GM18517 (cell line): ENCODE measurements at regions not wholly inside any gene's neighbourhood (a gene's known extent, or its start where the extent isn't known, plus 50 kb on each side); places are given as distances from the start of the nearest gene placed in this dataset.
"Not testable (repeated sequence)": the region's sequence is repeated elsewhere in the genome, so short reads cannot be mapped to it uniquely, and the experiment has no call there.

ENCODE experiments used
- ATAC-seq: cut with Tn5 transposase; IDR thresholded peaks from one replicate; pipeline ENCODE4 v1.9.1; 2021; ENCODE audit warnings: mild to moderate bottlenecking, moderate library complexity; ENCODE audit not compliant: unreplicated experiment

DNA sequence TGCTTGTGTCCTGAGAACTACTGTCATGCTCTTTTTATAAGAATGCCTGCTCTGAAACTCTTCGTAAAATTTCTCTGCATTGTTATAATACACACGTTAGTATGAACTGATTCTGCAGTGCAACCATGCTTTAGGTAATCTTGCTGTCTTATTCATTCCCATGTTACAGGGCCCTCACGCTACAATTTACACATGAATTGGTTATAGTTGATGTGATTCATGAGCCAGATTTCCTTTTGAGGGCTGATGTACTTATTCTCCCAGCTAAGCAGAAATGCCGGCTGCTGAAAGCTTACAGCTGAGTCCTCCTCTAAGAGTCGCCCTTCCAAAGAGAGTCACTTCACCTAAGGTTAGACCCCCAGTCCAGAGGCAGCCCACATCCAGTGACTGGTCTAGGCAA, 233.5 kb upstream of the PCSK5 start:
- no peak for ATAC-seq

DNA sequence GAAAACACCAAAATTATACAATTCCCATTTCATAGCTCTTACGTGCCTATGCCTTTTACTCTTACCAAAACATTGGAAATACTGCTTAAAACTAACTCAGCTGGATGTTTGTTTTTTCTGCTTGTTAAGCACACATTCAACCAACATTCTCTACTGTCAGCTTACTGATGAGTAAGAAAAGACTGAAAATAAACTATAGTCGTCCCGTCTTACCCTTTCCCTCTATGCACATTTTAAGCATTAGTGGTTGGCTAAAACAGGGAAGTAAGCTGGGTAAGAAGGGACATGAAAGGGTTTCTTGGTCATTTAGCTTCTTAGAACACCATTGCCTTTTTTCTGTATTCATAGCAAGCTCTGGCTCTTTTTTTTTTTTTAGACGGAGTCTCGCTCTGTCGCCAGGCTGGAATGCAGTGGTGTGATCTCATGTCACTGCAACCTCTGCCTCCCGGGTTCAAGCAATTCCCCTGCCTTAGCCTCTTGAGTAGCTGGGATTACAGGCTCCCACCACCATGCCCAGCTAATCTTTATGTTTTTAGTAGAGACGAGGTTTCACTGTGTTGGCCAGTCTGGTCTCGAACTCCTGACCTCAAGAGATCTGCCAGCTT, 232.1 kb upstream of the PCSK5 start:
- no peak for ATAC-seq

DNA sequence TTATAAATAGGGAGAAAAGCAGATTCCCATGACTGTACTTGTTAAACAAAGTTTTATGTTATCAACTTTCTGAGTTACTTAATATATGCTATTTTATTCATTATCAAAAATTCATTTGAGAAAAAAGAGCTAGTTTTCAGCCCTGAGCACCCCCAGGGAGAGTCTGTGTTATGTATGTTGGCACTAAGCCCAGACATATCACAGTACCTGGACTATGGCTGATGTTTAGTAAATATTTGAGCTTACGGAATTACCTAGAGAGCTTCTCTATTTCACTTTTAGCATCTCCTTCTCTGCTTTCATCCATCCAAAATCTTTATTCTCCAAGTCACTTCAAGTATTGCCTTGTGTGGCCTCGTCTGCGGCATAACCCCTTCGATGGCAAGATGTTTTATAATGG, 225.9 kb upstream of the PCSK5 start:
- ATAC-seq = no peak

DNA sequence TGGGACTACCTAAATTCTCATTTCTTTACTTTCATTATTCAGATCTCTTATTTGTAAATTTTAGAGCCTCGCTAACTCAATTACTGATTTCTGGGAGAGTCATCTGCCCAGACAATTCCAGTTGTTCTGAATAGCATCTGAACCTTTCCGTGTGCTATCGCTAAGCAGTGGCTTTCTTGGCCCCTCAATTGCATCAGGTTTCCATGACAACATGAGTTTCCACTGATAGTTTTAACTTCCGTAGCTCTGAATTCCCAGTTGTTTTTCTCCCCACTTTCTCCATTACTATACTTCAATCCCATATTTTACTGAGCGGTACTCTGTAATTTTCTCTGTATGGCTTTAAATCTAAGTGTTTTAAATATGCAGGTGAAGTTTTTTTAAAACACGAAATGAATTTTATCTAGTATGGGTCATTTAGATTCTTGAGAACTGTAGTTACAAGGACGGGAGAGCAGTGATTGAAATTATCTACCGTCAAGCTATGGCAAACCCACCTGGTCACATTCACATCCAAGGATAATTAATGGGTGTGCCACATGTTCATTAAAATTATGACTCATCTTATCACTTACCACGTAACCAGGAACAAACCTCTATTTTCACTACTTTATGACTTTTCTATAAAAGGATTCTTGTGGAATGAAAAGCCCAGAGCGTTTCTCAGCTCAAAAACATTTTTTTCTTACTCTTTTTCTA, 223.5 kb upstream of the PCSK5 start:
- ATAC-seq = no peak

DNA sequence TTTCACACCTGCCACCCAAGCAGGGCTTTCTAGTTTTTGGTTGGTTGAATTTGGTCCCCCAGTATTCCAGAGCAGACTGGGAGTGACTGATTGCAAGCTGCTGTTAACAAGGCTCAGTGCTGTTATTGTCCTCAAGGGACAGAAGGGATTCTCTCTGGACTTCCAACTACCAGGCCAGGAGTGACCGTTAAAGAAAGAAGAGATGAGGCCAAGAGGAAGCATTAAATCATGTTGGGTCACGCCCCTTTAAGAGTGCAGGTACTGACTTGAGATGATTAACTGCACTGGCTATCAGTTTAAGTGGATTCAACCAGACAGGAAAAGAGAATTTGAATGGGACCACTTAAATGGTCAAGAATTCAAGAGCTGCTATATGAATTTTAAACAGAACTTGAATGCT, 220.8 kb upstream of the PCSK5 start:
- no peak for ATAC-seq

DNA sequence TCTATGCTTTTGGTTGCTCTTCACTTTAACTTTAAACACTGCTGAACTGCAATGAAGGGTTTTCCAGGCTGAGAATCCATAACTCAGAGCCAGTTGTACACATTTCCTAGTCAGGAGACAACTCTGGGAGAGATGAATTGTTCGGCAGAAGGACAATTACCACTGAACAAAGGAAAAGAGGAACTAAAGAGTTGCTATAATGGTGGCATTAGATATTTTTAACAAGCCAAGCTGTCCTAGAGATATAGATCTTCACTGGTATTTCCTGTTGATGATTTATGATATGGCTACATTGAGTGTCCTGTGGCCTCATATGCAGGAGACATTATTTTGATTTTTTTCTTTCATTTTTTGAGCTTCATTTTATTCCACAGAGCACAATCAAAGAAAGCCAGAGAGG, 219.1 kb upstream of the PCSK5 start:
- no peak for ATAC-seq

DNA sequence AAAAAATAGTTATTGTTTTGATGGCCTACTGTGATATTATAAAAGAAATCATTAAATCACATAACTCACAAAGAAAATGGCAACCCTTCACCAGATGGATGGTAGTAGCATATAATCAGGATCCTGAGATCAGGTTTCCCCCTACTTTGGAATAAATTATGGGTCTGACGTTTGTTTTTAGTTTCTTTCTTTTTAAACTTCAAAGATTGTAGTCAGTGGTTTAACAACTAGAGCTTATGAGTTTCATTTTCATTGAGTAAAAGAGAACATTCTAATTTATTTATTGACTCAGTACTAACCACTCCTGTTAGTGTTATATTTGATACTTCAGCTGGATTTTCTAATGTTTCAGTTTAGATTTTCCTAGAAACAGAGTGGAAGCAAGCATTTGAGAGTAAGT, 218.0 kb upstream of the PCSK5 start:
- ATAC-seq = no peak

DNA sequence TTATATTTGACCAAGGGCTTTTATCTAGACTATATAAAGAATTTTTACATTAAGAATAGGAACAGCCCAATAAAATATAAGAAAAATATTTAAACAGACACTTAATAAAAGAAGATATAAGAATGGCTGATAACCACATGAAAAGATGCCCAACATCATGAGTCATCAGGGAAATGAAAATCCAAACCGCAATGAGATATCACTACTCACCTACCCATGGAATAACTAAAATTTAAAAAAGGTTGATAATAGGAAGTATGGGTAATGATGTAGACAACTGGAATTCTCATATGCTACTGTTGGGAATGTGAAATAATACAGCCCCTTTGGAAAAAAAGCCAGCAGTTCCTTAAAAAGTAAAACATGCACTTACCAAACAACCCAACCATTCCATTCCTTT, 206.9 kb upstream of the PCSK5 start:
- ATAC-seq = no peak

DNA sequence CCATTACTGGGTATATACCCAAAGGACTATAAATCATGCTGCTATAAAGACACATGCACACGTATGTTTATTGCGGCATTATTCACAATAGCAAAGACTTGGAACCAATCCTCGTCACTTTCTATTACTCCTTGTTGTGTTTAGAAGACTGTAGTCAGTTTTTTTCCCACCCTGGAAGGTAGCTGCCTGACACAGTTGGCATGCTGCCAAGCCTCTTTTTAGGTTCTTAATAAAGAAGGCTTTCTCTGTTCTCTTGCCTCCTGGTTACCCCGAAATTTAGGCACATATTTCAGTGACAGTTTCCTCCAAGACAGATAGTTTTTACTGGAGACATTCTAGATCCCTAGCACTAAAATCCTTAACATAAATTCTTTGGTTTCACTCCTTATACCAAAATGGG, 205.4 kb upstream of the PCSK5 start:
- no peak for ATAC-seq

DNA sequence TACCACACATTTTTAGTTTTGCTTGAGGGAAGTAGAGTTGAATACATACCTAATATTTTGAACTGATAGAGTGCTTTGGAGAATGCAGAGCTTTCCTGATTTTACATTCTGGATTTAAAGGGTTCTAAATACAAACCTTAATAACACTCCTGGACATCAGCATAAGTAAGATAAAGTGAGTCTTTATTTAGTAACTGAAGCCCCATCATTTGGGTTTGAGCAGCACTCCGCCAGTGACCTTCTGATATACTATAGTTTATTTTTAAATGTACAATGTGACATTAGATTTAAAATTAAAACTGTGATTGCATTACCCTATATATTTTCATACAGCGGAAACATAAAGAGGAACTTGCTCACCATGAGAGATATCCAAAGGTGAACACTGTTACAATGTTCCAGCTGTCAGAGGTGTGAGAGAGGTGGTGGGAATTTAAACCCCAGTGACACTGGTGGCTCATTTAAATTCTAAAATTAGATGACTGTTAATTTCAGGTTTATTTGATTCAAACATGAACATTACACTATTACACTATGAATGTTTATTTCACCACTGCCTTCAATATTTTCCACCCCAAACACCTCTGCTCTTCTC, 203.0 kb upstream of the PCSK5 start:
- ATAC-seq = no peak

DNA sequence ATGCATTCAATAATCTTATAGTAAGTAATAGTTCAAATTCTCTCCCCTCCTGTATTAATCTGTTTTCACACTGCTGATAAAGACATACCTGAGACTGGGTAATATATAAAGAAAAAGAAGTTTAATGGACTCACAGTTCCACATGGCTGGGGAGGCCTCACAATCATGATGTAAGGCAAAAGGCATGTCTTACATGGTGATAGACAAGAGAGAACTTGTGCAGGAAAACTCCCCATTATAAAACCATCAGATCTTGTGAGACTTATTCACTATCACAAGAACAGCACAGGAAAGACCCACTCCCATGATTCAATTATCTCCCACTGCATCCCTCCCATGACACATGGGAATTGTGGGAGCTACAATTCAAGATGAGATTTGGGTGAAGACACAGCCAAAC, 199.9 kb upstream of the PCSK5 start:
- not testable (repeated sequence) for ATAC-seq

DNA sequence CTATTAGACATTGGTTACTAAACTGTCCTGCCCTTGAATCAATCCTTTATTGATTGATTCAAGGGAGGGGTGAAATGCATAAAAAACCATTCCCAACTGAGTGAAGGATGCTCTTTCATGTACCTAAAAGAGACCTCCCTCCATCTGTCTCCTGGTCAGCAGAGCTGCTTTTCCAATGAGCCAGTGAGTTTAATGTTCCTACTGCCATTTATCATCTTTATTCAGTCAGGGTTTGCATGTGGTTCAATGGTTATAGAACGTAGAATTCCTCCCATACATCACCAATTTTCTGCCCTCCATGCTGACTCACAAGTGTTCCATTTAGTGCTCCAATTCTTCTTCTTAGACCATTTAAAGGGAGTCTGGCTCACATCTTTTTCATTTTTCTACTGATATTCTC, 199.1 kb upstream of the PCSK5 start:
- ATAC-seq = no peak

DNA sequence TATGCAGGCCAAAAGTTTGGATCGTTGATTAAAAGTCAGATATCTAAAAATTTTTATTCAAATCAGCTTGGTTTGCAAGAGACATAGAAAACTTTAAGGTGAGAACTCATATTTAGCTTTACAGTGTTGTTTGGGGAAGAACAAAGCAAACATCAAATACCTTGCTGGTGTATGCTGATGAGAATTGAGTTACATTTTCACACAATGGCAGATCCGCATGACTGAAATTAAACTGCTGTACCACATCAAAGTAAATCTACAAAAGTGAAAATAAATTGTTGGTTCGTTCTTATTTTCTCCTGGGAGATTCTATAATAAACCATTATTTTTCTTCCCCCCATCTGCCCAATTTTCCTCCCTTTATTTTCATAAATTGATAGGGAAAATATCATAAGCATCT, 198.2 kb upstream of the PCSK5 start:
- no peak for ATAC-seq

DNA sequence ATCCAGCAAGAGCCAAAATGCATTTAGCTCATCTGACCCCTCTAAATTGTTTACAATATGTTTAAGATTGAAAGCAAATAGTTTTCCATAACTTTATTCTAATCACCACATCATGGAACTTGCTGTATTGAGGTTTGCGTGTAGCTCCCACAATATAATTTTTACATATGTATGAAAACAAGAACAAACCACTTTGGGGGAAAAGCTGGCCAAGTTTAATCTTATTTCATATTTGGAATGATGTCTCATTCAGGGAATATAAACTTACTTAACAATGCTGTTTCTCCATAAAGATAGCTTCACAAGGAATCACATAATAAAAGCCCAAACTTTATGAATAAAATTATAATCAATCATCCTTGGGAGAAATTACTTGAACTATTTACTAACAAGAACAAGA, 194.6 kb upstream of the PCSK5 start:
- ATAC-seq = no peak

DNA sequence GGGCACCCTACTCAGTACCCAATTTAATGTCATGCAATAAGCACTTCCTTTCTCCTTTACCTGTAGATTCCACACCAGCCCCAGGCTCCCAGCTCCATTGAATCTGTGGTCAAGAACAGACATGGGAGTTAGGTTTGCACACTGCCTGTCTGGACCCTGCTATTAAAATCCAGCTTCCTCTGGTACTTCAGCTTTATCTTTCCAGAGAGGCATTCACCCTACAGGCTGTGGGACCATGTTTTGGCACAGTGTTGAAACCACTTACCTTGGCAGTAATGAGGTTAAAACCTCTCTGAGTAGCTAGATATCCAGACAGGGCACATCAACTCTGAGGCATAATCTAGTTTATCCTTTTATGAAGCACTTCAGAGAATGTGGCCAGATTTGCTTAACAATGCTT, 191.5 kb upstream of the PCSK5 start:
- ATAC-seq = no peak

DNA sequence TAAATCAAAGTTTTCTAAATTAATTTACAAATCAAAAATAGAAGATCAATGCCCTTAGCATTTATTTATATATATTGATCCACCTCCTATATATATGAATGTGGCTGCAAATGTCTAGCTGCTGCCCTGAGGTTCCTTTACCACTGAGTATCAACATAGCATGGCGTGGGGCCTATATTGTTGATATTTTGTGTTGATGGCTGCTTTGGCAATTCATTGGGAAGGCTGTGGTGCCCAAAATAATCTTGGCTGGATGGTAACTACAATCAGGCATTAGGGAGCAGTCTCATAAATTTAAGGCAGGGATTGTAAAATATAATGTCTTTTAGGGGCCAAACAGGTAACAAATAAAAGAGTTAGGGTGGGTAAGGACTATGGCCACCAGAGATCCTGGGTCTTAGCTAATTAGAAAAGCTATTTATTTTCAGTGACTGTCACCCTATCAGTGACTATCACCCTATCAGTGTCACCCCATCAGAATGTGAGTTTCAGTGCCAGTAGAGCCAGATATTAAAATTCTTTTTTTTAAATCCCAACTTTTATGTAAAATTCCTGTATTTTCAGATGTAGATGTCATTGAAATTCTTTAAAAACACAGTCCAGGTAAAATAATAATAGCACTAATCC, 190.7 kb upstream of the PCSK5 start:
- ATAC-seq = no peak

DNA sequence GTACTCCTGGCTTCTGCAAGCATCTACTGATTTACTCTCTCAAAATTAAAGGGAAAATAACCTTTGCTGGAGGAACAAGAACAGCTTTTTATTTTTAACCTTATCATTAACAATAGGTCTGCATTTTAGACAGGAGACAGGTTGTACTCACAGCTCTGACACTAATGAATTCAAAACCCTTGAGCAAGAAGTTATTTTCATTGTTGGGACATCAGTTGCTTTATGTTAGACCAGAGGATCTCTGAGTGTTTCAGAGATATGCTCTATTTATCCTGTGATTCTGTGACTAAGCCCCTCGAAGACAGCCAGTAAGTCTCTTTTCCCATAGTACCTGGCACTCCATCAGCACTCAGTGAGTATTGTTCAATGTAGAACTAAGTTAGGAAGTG, 190.2 kb upstream of the PCSK5 start:
- no peak for ATAC-seq

DNA sequence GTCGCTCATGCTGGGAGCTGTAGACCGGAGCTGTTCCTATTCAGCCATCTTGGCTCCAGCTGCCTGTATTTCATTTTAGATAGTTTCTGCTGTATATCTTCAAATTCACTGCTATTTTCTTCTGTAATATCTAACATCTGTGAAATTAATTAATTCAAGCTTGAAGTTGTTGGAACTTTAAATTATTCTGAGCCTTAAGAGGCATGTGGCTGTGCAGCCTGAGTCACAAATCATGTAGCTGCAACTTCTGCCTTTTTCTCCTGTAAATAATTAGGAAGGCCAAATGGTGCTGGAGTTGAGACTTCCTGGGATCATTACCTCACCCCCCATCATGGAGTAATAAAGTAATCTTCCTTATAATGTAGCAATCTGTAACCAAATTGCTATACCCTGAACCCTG, 183.3 kb upstream of the PCSK5 start:
- ATAC-seq = no peak

DNA sequence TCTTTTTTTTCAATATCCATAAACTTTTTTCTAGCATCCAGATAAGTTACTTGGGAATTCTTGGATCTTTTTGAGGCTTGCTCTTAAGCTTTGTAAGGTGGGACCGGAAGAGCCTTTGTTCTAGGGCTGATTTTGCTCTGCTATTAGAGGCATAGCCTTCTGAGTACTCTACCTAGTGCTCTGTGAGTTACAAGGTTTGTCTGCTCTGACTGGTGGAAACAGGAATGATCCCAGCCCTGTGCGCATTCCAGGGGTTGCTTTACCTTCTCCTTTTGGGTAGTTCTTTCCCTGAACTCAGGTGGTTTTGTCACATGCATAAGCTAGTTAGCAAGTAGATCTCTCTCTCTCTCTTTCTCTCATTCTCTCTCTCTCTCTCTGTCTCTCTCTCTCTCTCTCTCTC, 180.8 kb upstream of the PCSK5 start:
- ATAC-seq = no peak

DNA sequence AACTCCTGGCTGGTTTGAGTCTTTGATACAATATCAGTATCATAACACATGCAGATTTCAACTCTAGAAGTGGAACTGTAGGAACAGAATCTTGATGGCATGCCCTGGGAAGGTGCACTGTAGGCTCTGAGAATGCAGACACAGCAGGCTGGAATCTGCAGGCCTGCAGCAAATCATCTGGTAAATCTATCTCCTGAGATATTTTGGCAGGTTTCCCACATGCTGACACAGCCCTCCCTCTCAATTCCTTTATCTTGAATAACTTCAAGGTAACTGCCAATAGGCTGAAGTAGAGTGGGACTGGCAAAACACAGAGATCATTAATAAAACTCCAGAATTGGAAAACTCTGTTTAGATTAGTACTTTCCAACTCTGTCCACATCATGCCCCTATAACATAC, 177.8 kb upstream of the PCSK5 start:
- ATAC-seq = no peak

DNA sequence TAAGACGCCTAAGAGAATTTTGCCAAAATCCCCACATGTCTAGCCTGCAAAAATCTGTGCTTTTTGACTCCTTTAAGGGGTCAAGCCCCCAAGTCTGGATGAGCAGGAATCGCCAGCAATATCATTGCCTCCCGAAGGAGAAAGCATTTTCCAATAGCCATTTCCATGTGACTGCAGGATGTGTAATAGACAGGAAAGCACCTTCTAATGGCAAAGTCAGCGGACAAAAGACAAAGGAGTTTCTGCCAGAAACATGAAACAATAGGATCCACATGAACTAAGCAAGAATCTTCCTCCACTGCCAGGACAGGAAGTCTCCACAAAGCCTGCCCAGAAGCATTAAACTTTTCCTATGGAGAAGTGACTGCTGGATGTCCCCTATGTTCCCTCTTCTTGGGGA, 177.1 kb upstream of the PCSK5 start:
- no peak for ATAC-seq

DNA sequence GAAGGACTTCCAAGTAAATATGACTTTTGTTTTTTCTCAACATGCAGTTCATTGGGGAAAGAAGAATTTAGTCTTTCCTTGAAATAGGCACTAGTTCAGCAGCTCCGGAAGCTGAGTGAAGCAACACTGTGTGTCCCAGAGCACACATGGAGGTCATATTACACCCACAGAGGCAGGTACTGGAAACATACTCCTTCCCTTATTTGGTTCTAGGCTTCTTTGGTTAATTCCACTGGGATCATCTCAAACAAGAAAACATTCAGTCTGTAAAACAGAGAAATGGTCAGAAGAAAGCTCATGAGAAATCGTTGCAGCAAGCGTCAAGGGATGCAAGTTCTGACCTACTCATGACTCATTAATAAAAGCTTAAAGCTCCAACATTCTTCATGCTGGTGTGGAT, 175.1 kb upstream of the PCSK5 start:
- ATAC-seq = no peak
